ENCODE measurements at regions not wholly inside any gene's neighbourhood (a gene's known extent, or its start where the extent isn't known, plus 50 kb on each side); places are given as distances from the start of the nearest gene placed in this dataset.

- TF ChIP-seq HOXA3 (CRISPR knock-in tag; IDR thresholded peaks at IDR 0.05) = peak; percentile 70; the same call in 1 of the 2 replicates
- 0 out of 2 replicates have a peak, but pooled peaks have one; percentile 27 for TF ChIP-seq ZSCAN25 (CRISPR knock-in tag; IDR thresholded peaks at IDR 0.05)
- peak; percentile 53; the same call in 1 of the 2 replicates for TF ChIP-seq FOSL1 (CRISPR knock-in tag; IDR thresholded peaks at IDR 0.05; ENCODE audit: borderline replicate concordance)
- TF ChIP-seq NR1H2 (CRISPR knock-in tag; IDR thresholded peaks at IDR 0.05; ENCODE audit: borderline replicate concordance, low read depth) = no peak
- TF ChIP-seq HOXD1 (CRISPR knock-in tag; IDR thresholded peaks at IDR 0.05) = peak; percentile 81
- TF ChIP-seq TARDBP (CRISPR knock-in tag; IDR thresholded peaks at IDR 0.05) = peak; percentile 91; the same call in 1 of the 2 replicates
- TF ChIP-seq PHF5A (CRISPR knock-in tag; IDR thresholded peaks at IDR 0.05; ENCODE audit: low read depth, unreplicated experiment) = peak; percentile 62
- peak; percentile 83 for TF ChIP-seq MIER2 (CRISPR knock-in tag; IDR thresholded peaks at IDR 0.05)
- 0 out of 2 replicates have a peak, but pooled peaks have one; percentile 38 for TF ChIP-seq HBP1 (CRISPR knock-in tag; IDR thresholded peaks at IDR 0.05; ENCODE audit: low read depth)
- peak; percentile 63; the same call in 1 of the 2 replicates for TF ChIP-seq MXD4 (CRISPR knock-in tag; IDR thresholded peaks at IDR 0.05)
- TF ChIP-seq RFX5 (IDR thresholded peaks at IDR 0.05; ENCODE audit: low read depth, low read length) = 0 out of 2 replicates have a peak, but pooled peaks have one; percentile 31
- 0 out of 2 replicates have a peak, but pooled peaks have one; percentile 29 for TF ChIP-seq SP140L (CRISPR knock-in tag; IDR thresholded peaks at IDR 0.05; ENCODE audit: borderline replicate concordance)
- peak; percentile 75 for TF ChIP-seq THAP11 (CRISPR knock-in tag; IDR thresholded peaks at IDR 0.05)
- peak; percentile 92; the same call in 1 of the 2 replicates for TF ChIP-seq ZFP36L1 (CRISPR knock-in tag; IDR thresholded peaks at IDR 0.05)
- TF ChIP-seq RBFOX2 (IDR thresholded peaks at IDR 0.05; ENCODE audit: low read depth, low read length) = no peak
- TF ChIP-seq MIER3 (CRISPR knock-in tag; IDR thresholded peaks at IDR 0.05; ENCODE audit: borderline replicate concordance) = peak; percentile 91; the same call in 1 of the 2 replicates
- 0 out of 2 replicates have a peak, but pooled peaks have one; percentile 35 for TF ChIP-seq ARNTL (CRISPR knock-in tag; IDR thresholded peaks at IDR 0.05)
- TF ChIP-seq NONO (IDR thresholded peaks at IDR 0.05) = no peak
- TF ChIP-seq NONO (CRISPR knock-in tag; conservative IDR thresholded peaks at IDR 0.05) = peak; percentile 33; the same call in 1 of the 2 replicates
- no peak for TF ChIP-seq NR3C1 (CRISPR knock-in tag; IDR thresholded peaks at IDR 0.05)
- TF ChIP-seq FOXM1 (CRISPR knock-in tag; IDR thresholded peaks at IDR 0.05) = no peak
- peak; percentile 70; the same call in 1 of the 2 replicates for TF ChIP-seq MEIS2 (CRISPR knock-in tag; IDR thresholded peaks at IDR 0.05)
- TF ChIP-seq GATA4 (IDR thresholded peaks at IDR 0.05; ENCODE audit: borderline replicate concordance, low read depth) = peak; percentile 59; the same call in 1 of the 2 replicates
- peak; percentile 76 for TF ChIP-seq KAT8 (CRISPR knock-in tag; IDR thresholded peaks at IDR 0.05)
- peak; percentile 97 for TF ChIP-seq ZMYM4 (CRISPR knock-in tag; IDR thresholded peaks at IDR 0.05)
- TF ChIP-seq TCF7L2 (IDR thresholded peaks at IDR 0.05; ENCODE audit: low read depth, low read length) = peak; percentile 77
- no peak for TF ChIP-seq KLF12 (CRISPR knock-in tag; IDR thresholded peaks at IDR 0.05; ENCODE audit: borderline replicate concordance)
- peak; percentile 75; the same call in 1 of the 2 replicates for TF ChIP-seq TRIM24 (CRISPR knock-in tag; IDR thresholded peaks at IDR 0.05)
- peak; percentile 90 to 96 for TF ChIP-seq EP300 (IDR thresholded peaks at IDR 0.05; ENCODE audit: low read depth in 2 of 2, low read length in 2 of 2)
- peak; percentile 97 for TF ChIP-seq EP300 (CRISPR knock-in tag; IDR thresholded peaks at IDR 0.05; ENCODE audit: borderline replicate concordance)
- no peak for TF ChIP-seq POLR2AphosphoS2 (IDR thresholded peaks at IDR 0.05; ENCODE audit: low read depth, low read length)
Observed at GRCh38 chr17:53924530-53925455, 102.1 kb downstream of the KIF2B start (continued).
